ENCODE measurements at regions not wholly inside any gene's neighbourhood (a gene's known extent, or its start where the extent isn't known, plus 50 kb on each side); places are given as distances from the start of the nearest gene placed in this dataset.
A peak's percentile ranks its signal among the peaks of the same experiment; 100 is the strongest.

GRCh38 chr12:47393403-47393790, 312.4 kb downstream of the RPAP3 start:
- peaks cover 39% of the 10 kb centered on the region for H3K4me1 ChIP-seq (ENCODE audit: insufficient read depth)
- no peaks in the 10 kb centered on the region for H3K79me2 ChIP-seq (ENCODE audit: insufficient read depth)
- TF ChIP-seq EZH2phosphoT487 (IDR thresholded peaks at IDR 0.05; ENCODE audit: insufficient read depth, low read depth) (no peak), EZH2 (IDR thresholded peaks at IDR 0.05; ENCODE audit: insufficient read depth, poor library complexity, severe bottlenecking) (no peak)
- DNase-seq, result peak; percentile 27
- peak overlapping the region; percentile 31; the same call in 1 of the 2 replicates for H3K4me3 ChIP-seq
- H3K27ac ChIP-seq, result peak overlapping the region; percentile 21; the same call in 1 of the 2 replicates
- H4K20me1 ChIP-seq (ENCODE audit: insufficient read depth), result no peaks in the 10 kb centered on the region
- H2AFZ ChIP-seq, result peak overlapping the region; percentile 40; the same call in 1 of the 2 replicates
- H3K9me2 ChIP-seq (ENCODE audit: insufficient read depth), result no peaks in the 10 kb centered on the region
- WGBS, 2 experiments (ENCODE audit: low coverage in 1 of 2, low lambda C conversion rate in 2 of 2, missing lambda C conversion rate in 2 of 2), result 35 to 36% methylated on average over 4 of the region's 4 CpGs
- in situ Hi-C loops (cut with MboI), result no loop called here
- peak overlapping the region; percentile 0; the same call in 1 of the 2 replicates for H3K9ac ChIP-seq
- H3K36me3 ChIP-seq (ENCODE audit: low read depth), result no peaks in the 10 kb centered on the region
- peaks cover 20% of the 10 kb centered on the region for H3F3A ChIP-seq (ENCODE audit: insufficient read depth)
- no peaks in the 10 kb centered on the region for H3K9me3 ChIP-seq (ENCODE audit: low read depth)
- peak overlapping the region; percentile 69 for H3K4me2 ChIP-seq (ENCODE audit: unreplicated experiment)
- no peaks in the 10 kb centered on the region for H3K27me3 ChIP-seq (replicated peaks; ENCODE audit: insufficient read depth)

DNA sequence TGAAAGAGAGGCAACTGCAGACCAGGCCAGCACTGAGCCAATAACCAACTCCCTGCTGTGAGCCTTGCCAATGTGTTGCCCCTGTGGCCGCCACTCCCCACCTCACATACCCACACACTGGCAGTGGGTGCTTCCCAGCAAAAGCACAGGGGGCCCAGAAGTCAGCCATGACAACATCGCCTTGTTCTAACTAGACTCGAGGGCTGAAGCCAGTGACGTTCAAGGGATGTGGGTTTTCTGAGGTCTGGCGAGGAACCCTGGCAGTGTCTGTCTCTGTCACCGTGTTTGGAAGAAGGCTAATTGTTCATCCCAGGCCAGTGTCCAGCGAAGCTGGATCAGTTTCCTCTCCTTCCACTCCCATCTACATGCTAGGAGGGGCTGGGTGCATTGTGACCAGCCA, 311.8 kb upstream of the AMIGO2 start:
- no peaks in the 10 kb centered on the region for H3K9me2 ChIP-seq (ENCODE audit: insufficient read depth)
- no peak overlapping the region for H2AFZ ChIP-seq
- no peaks in the 10 kb centered on the region for H3K27me3 ChIP-seq (replicated peaks; ENCODE audit: insufficient read depth)
- H3K4me3 ChIP-seq, result no peak overlapping the region
- no peak for DNase-seq
- no peaks in the 10 kb centered on the region for H3K79me2 ChIP-seq (ENCODE audit: insufficient read depth)
- H3F3A ChIP-seq (ENCODE audit: insufficient read depth), result peaks cover 16% of the 10 kb centered on the region
- TF ChIP-seq EZH2 (IDR thresholded peaks at IDR 0.05; ENCODE audit: insufficient read depth, poor library complexity, severe bottlenecking) (no peak), EZH2phosphoT487 (IDR thresholded peaks at IDR 0.05; ENCODE audit: insufficient read depth, low read depth) (no peak)
- 65 to 67% methylated on average over 7 of the region's 7 CpGs for WGBS, 2 experiments (ENCODE audit: low coverage in 1 of 2, low lambda C conversion rate in 2 of 2, missing lambda C conversion rate in 2 of 2)
- peaks cover 39% of the 10 kb centered on the region for H3K4me1 ChIP-seq (ENCODE audit: insufficient read depth)
- H3K9ac ChIP-seq, result no peak overlapping the region
- H3K9me3 ChIP-seq (ENCODE audit: low read depth), result no peaks in the 10 kb centered on the region
- in situ Hi-C loops (cut with MboI), result no loop called here
- H3K36me3 ChIP-seq (ENCODE audit: low read depth), result no peaks in the 10 kb centered on the region
- H3K27ac ChIP-seq, result no peak overlapping the region
- H3K4me2 ChIP-seq (ENCODE audit: unreplicated experiment), result no peak overlapping the region
- H4K20me1 ChIP-seq (ENCODE audit: insufficient read depth), result no peaks in the 10 kb centered on the region

- in situ Hi-C loops (cut with MboI), result no loop called here
- no peak for TF ChIP-seq EZH2 (IDR thresholded peaks at IDR 0.05; ENCODE audit: insufficient read depth, poor library complexity, severe bottlenecking)
- no peak for TF ChIP-seq EZH2phosphoT487 (IDR thresholded peaks at IDR 0.05; ENCODE audit: insufficient read depth, low read depth)
These were observed 309.0 kb upstream of the AMIGO2 start for GRCh38 chr12:47388712-47389111.

GRCh38 chr12:47387994-47388393, 308.2 kb upstream of the AMIGO2 start:
- H3K79me2 ChIP-seq (ENCODE audit: insufficient read depth), result no peaks in the 10 kb centered on the region
- H3F3A ChIP-seq (ENCODE audit: insufficient read depth), result no peaks in the 10 kb centered on the region
- H3K9me3 ChIP-seq (ENCODE audit: low read depth), result no peaks in the 10 kb centered on the region
- H3K36me3 ChIP-seq (ENCODE audit: low read depth), result no peaks in the 10 kb centered on the region
- no peak for DNase-seq
- H3K9ac ChIP-seq, result no peak overlapping the region
- no peaks in the 10 kb centered on the region for H3K27me3 ChIP-seq (replicated peaks; ENCODE audit: insufficient read depth)
- H2AFZ ChIP-seq, result no peak overlapping the region
- 14 to 24% methylated on average over 1 of the region's 1 CpG for WGBS, 2 experiments (ENCODE audit: low coverage in 1 of 2, low lambda C conversion rate in 2 of 2, missing lambda C conversion rate in 2 of 2)
- no peak overlapping the region for H3K27ac ChIP-seq
- in situ Hi-C loops (cut with MboI), result no loop called here
- no peaks in the 10 kb centered on the region for H4K20me1 ChIP-seq (ENCODE audit: insufficient read depth)
- H3K4me1 ChIP-seq (ENCODE audit: insufficient read depth), result peaks cover 17% of the 10 kb centered on the region
- H3K4me3 ChIP-seq, result no peak overlapping the region
- H3K4me2 ChIP-seq (ENCODE audit: unreplicated experiment), result no peak overlapping the region
- TF ChIP-seq EZH2phosphoT487 (IDR thresholded peaks at IDR 0.05; ENCODE audit: insufficient read depth, low read depth) (no peak), EZH2 (IDR thresholded peaks at IDR 0.05; ENCODE audit: insufficient read depth, poor library complexity, severe bottlenecking) (no peak)
- H3K9me2 ChIP-seq (ENCODE audit: insufficient read depth), result no peaks in the 10 kb centered on the region

More at GRCh38 chr12:47388712-47389111, 309.0 kb upstream of the AMIGO2 start:
- H3K9ac ChIP-seq, result no peak overlapping the region
- WGBS, 2 experiments (ENCODE audit: low coverage in 1 of 2, low lambda C conversion rate in 2 of 2, missing lambda C conversion rate in 2 of 2), result 33 to 34% methylated on average over 7 of the region's 7 CpGs
- no peak for DNase-seq
- peaks cover 24% of the 10 kb centered on the region for H3K4me1 ChIP-seq (ENCODE audit: insufficient read depth)
- H3K27ac ChIP-seq, result no peak overlapping the region
- no peaks in the 10 kb centered on the region for H4K20me1 ChIP-seq (ENCODE audit: insufficient read depth)
- H3F3A ChIP-seq (ENCODE audit: insufficient read depth), result no peaks in the 10 kb centered on the region
- no peaks in the 10 kb centered on the region for H3K9me3 ChIP-seq (ENCODE audit: low read depth)
- no peaks in the 10 kb centered on the region for H3K79me2 ChIP-seq (ENCODE audit: insufficient read depth)
- H3K36me3 ChIP-seq (ENCODE audit: low read depth), result no peaks in the 10 kb centered on the region
- no peaks in the 10 kb centered on the region for H3K27me3 ChIP-seq (replicated peaks; ENCODE audit: insufficient read depth)
- H2AFZ ChIP-seq, result no peak overlapping the region
- H3K4me2 ChIP-seq (ENCODE audit: unreplicated experiment), result peak overlapping the region; percentile 3
- H3K9me2 ChIP-seq (ENCODE audit: insufficient read depth), result no peaks in the 10 kb centered on the region
- no peak overlapping the region for H3K4me3 ChIP-seq

DNA sequence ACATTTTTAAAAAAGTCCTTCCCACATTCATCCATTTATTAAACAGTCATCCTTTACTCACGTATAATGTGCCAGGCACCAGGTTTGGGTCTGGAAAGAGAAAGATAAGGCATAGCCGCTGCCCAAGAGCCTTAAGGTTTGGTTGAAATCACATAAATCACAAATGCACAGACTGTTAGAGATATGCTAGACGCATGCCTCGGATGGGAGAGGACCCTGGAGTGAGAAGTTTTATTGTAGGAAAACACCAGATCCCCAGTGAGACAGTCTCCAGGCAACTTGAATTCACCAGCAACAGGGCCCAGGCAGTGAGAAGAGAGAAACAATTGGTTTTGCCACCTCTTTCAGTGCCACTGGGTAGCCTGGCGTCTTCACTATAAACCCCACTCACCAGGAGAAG, 305.9 kb upstream of the AMIGO2 start:
- 90 to 95% methylated on average over 5 of the region's 5 CpGs for WGBS, 2 experiments (ENCODE audit: low coverage in 1 of 2, low lambda C conversion rate in 2 of 2, missing lambda C conversion rate in 2 of 2)
- H3K4me1 ChIP-seq (ENCODE audit: insufficient read depth), result 0 out of 2 replicates have a peak, but pooled peaks cover 7% of the 10 kb centered on the region
- H3K36me3 ChIP-seq (ENCODE audit: low read depth), result no peaks in the 10 kb centered on the region
- H2AFZ ChIP-seq, result no peak overlapping the region
- H3K9ac ChIP-seq, result no peak overlapping the region
- H3K79me2 ChIP-seq (ENCODE audit: insufficient read depth), result no peaks in the 10 kb centered on the region
- DNase-seq, result no peak
- no peaks in the 10 kb centered on the region for H3K27me3 ChIP-seq (replicated peaks; ENCODE audit: insufficient read depth)
- no peak overlapping the region for H3K4me2 ChIP-seq (ENCODE audit: unreplicated experiment)
- H4K20me1 ChIP-seq (ENCODE audit: insufficient read depth), result no peaks in the 10 kb centered on the region
- no peaks in the 10 kb centered on the region for H3K9me3 ChIP-seq (ENCODE audit: low read depth)
- no peak overlapping the region for H3K4me3 ChIP-seq
- H3K27ac ChIP-seq, result no peak overlapping the region
- no peaks in the 10 kb centered on the region for H3K9me2 ChIP-seq (ENCODE audit: insufficient read depth)
- no peaks in the 10 kb centered on the region for H3F3A ChIP-seq (ENCODE audit: insufficient read depth)
- in situ Hi-C loops (cut with MboI), result no loop called here
- TF ChIP-seq EZH2 (IDR thresholded peaks at IDR 0.05; ENCODE audit: insufficient read depth, poor library complexity, severe bottlenecking) (no peak), EZH2phosphoT487 (IDR thresholded peaks at IDR 0.05; ENCODE audit: insufficient read depth, low read depth) (no peak)
